ENCODE measurements at regions not wholly inside any gene's neighbourhood (a gene's known extent, or its start where the extent isn't known, plus 50 kb on each side); places are given as distances from the start of the nearest gene placed in this dataset.

- DNase-seq, result no peak
- ChIA-PET CTCF (ENCODE audit: partially characterized antibody) (no interaction called here), POLR2A (ENCODE audit: partially characterized antibody) (no interaction called here)
- H3K27ac Mint-ChIP-seq, result no peak overlapping the region
- no peak overlapping the region for H3K4me3 ChIP-seq (ENCODE audit: low read length in 2 of 2)
- no peaks in the 10 kb centered on the region for H3K27me3 ChIP-seq (ENCODE audit: insufficient read depth, low read length)
- no peaks in the 10 kb centered on the region for H3K4me1 ChIP-seq (ENCODE audit: insufficient read depth, low read length)
- H3K9me3 Mint-ChIP-seq, result peaks cover 0 to 2% (median 0%) of the 10 kb centered on the region in 8 donors
- H3K4me1 Mint-ChIP-seq, result no peaks in the 10 kb centered on the region
- no peaks in the 10 kb centered on the region for H3K27me3 Mint-ChIP-seq
- H3K36me3 Mint-ChIP-seq, result no peaks in the 10 kb centered on the region
- intact Hi-C loops (cut with micrococcal nuclease), result no loop called here
- H3K27ac ChIP-seq (ENCODE audit: low read depth, low read length), result no peak overlapping the region
- no peaks in the 10 kb centered on the region for H3K9me3 ChIP-seq (ENCODE audit: control insufficient read depth in 1 of 2, low read length in 2 of 2)
- H3K36me3 ChIP-seq (ENCODE audit: insufficient read depth, low read length), result no peaks in the 10 kb centered on the region
- no peak overlapping the region for H3K4me3 Mint-ChIP-seq
These were observed 693.2 kb upstream of the RIOK2 start for GRCh38 chr5:97876272-97876671.

DNA sequence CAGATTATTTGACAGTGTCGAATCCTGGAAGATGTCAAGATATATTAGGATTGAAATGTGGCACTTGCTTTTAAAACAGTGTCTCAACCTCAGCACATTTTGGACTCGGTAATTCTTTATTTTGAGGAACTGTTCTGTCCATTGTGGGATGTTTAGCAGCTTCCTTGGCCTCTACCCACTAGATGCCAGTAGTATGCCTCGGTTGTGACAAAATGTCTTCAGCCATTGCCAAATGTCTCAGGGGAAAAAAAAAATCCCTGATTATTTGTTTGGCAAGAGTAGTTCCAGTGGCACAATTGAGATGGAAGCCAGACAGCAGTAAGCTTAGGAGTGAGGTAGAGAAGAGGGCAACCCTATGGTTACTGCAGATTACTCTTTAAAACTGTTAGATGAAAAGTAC is 694.5 kb upstream of the RIOK2 start:
- no peak overlapping the region for H3K4me3 ChIP-seq (ENCODE audit: low read length in 2 of 2)
- Mint-ChIP-seq H3K9me3 (no peaks in the 10 kb centered on the region), H3K4me3 (no peak overlapping the region), H3K27me3 (no peaks in the 10 kb centered on the region), H3K27ac (no peak overlapping the region), H3K36me3 (no peaks in the 10 kb centered on the region), H3K4me1 (no peaks in the 10 kb centered on the region)
- H3K27me3 ChIP-seq (ENCODE audit: insufficient read depth, low read length), result no peaks in the 10 kb centered on the region
- no peaks in the 10 kb centered on the region for H3K9me3 ChIP-seq (ENCODE audit: control insufficient read depth in 1 of 2, low read length in 2 of 2)
- ChIA-PET POLR2A (ENCODE audit: partially characterized antibody) (no interaction called here), CTCF (ENCODE audit: partially characterized antibody) (interaction anchor here (1.4 kb wide), 1 partner anchor 14 kb away, joined by 3 read pairs; no protein-coding TSS in a partner anchor)
- H3K4me1 ChIP-seq (ENCODE audit: insufficient read depth, low read length), result no peaks in the 10 kb centered on the region
- no peak for DNase-seq
- no peak overlapping the region for H3K27ac ChIP-seq (ENCODE audit: low read depth, low read length)
- no peaks in the 10 kb centered on the region for H3K36me3 ChIP-seq (ENCODE audit: insufficient read depth, low read length)
- intact Hi-C loops (cut with micrococcal nuclease), result no loop called here

- H3K4me1 ChIP-seq (ENCODE audit: insufficient read depth, low read length), result no peaks in the 10 kb centered on the region
- H3K4me3 ChIP-seq (ENCODE audit: low read length in 2 of 2), result no peak overlapping the region
- POLR2A ChIA-PET (ENCODE audit: partially characterized antibody), result no interaction called here
- no peaks in the 10 kb centered on the region for H3K36me3 ChIP-seq (ENCODE audit: insufficient read depth, low read length)
- intact Hi-C loops (cut with micrococcal nuclease), result no loop called here
- no peaks in the 10 kb centered on the region for H3K9me3 ChIP-seq (ENCODE audit: control insufficient read depth in 1 of 2, low read length in 2 of 2)
- H3K27ac ChIP-seq (ENCODE audit: low read depth, low read length), result no peak overlapping the region
- Mint-ChIP-seq H3K27me3 (no peaks in the 10 kb centered on the region), H3K36me3 (no peaks in the 10 kb centered on the region), H3K27ac (no peak overlapping the region), H3K9me3 (peaks cover 0 to 7% (median 0%) of the 10 kb centered on the region in 8 donors), H3K4me3 (no peak overlapping the region), H3K4me1 (no peaks in the 10 kb centered on the region)
- CTCF ChIA-PET (ENCODE audit: partially characterized antibody), result no interaction called here
- no peak for DNase-seq
- no peaks in the 10 kb centered on the region for H3K27me3 ChIP-seq (ENCODE audit: insufficient read depth, low read length)
These were observed 705.4 kb upstream of the RIOK2 start for GRCh38 chr5:97888439-97888838.

DNA sequence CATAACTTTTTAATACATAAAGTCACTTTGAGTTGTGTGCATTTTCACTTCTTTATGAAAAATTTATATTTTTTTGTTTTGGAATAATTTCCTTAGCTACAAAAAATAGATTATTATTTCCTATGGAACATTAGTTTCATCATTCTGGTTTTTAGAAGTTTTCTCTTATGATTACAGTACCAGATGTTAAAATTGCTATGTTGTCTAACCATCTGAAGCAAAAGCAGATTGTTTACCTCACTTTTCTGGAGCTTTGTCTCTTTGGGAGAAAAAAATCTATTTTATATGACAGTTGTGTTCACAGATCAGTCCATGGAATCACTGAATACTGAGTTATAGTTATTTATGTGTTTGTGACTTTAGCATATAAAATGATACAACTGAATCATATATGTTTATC is 708.9 kb upstream of the RIOK2 start:
- Mint-ChIP-seq H3K9me3 (peaks cover 0 to 8% (median 0%) of the 10 kb centered on the region in 8 donors), H3K4me3 (no peak overlapping the region), H3K36me3 (no peaks in the 10 kb centered on the region), H3K27me3 (no peaks in the 10 kb centered on the region), H3K4me1 (no peaks in the 10 kb centered on the region), H3K27ac (no peak overlapping the region)
- Histone ChIP-seq H3K27ac (ENCODE audit: low read depth, low read length) (no peak overlapping the region), H3K9me3 (ENCODE audit: control insufficient read depth in 1 of 2, low read length in 2 of 2) (no peaks in the 10 kb centered on the region), H3K27me3 (ENCODE audit: insufficient read depth, low read length) (no peaks in the 10 kb centered on the region), H3K36me3 (ENCODE audit: insufficient read depth, low read length) (no peaks in the 10 kb centered on the region), H3K4me3 (ENCODE audit: low read length in 2 of 2) (no peak overlapping the region), H3K4me1 (ENCODE audit: insufficient read depth, low read length) (no peaks in the 10 kb centered on the region)
- DNase-seq, result no peak
- intact Hi-C loops (cut with micrococcal nuclease), result no loop called here
- ChIA-PET CTCF (ENCODE audit: partially characterized antibody) (no interaction called here), POLR2A (ENCODE audit: partially characterized antibody) (no interaction called here)

GRCh38 chr5:97903742-97904141 is 720.7 kb upstream of the RIOK2 start:
- ChIA-PET POLR2A (ENCODE audit: partially characterized antibody) (no interaction called here), CTCF (ENCODE audit: partially characterized antibody) (no interaction called here)
- intact Hi-C loops (cut with micrococcal nuclease), result no loop called here
- no peaks in the 10 kb centered on the region for H3K36me3 ChIP-seq (ENCODE audit: insufficient read depth, low read length)
- H3K9me3 Mint-ChIP-seq, result peaks cover 0 to 31% (median 13%) of the 10 kb centered on the region in 8 donors
- H3K4me1 Mint-ChIP-seq, result no peaks in the 10 kb centered on the region
- no peak overlapping the region for H3K27ac ChIP-seq (ENCODE audit: low read depth, low read length)
- no peak overlapping the region for H3K4me3 ChIP-seq (ENCODE audit: low read length in 2 of 2)
- H3K9me3 ChIP-seq (ENCODE audit: control insufficient read depth in 1 of 2, low read length in 2 of 2), result no peaks in the 10 kb centered on the region
- DNase-seq, result no peak
- H3K27me3 ChIP-seq (ENCODE audit: insufficient read depth, low read length), result no peaks in the 10 kb centered on the region
- H3K36me3 Mint-ChIP-seq, result no peaks in the 10 kb centered on the region
- no peaks in the 10 kb centered on the region for H3K27me3 Mint-ChIP-seq
- peak overlapping the region in 1 of 7 donors; percentile 25 for H3K27ac Mint-ChIP-seq
- H3K4me1 ChIP-seq (ENCODE audit: insufficient read depth, low read length), result no peaks in the 10 kb centered on the region
- H3K4me3 Mint-ChIP-seq, result no peak overlapping the region

DNA sequence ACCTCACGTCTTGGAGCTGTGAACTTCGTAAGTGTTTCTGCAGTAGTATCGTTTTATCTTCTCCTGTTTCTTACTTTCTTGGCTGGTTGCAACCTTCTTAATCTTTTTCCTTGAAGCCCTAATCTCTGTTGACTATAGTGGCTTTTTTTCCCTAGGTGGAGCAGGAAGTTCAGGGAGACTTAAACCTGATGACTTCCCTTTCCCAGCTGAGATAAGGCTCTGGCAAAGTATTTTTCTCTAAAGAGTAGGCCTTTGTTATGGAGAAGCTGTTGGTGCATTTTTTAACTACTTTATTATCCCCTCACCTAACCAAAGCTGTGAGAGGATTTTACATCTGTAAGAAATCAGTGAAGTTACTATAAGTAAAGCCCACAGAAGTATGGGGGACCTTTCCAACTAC is 723.1 kb upstream of the RIOK2 start:
- Mint-ChIP-seq H3K9me3 (peaks cover 0 to 23% (median 14%) of the 10 kb centered on the region in 8 donors), H3K27ac (no peak overlapping the region), H3K36me3 (no peaks in the 10 kb centered on the region), H3K4me1 (no peaks in the 10 kb centered on the region), H3K4me3 (no peak overlapping the region), H3K27me3 (no peaks in the 10 kb centered on the region)
- intact Hi-C loops (cut with micrococcal nuclease), result no loop called here
- H3K9me3 ChIP-seq (ENCODE audit: control insufficient read depth in 1 of 2, low read length in 2 of 2), result no peaks in the 10 kb centered on the region
- POLR2A ChIA-PET (ENCODE audit: partially characterized antibody), result no interaction called here
- no peaks in the 10 kb centered on the region for H3K36me3 ChIP-seq (ENCODE audit: insufficient read depth, low read length)
- CTCF ChIA-PET (ENCODE audit: partially characterized antibody), result no interaction called here
- DNase-seq, result no peak
- no peaks in the 10 kb centered on the region for H3K27me3 ChIP-seq (ENCODE audit: insufficient read depth, low read length)
- H3K4me1 ChIP-seq (ENCODE audit: insufficient read depth, low read length), result no peaks in the 10 kb centered on the region
- no peak overlapping the region for H3K4me3 ChIP-seq (ENCODE audit: low read length in 2 of 2)
- H3K27ac ChIP-seq (ENCODE audit: low read depth, low read length), result no peak overlapping the region

DNA sequence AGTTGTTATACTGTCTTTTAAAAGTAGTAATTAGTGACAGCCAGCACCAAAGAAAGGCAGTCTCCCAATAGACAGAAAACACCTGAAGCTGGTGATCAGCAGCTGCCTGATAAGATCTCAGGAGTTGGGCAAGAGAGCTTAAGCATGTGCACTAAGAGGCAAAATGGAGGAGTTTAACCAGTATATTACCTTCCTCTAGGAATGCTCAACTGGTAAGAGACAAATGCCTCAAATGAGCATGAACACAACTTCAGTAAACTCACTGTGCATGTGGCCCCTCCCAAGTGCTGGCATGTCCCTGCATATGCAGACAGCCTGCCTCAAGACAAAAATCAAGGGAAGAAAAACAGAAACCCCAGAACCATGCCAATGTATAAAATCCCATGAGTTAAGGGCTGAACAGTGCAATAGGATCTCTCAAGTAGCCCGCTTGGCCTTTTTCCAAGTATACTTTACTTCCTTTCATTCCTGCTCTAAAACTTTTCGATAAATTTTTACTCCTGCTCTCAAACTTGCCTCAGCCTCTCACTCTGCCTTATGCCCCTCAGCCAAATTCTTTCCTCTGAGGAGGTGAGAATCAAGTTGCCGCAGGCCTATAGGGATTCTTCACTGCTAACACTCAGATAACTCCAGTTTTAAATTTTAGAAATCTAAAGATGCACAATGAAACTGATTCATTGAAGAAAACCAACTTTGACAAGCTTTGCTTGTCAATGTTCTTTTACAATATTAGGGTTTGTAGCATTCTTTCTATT is 724.8 kb upstream of the RIOK2 start:
- Histone ChIP-seq H3K4me3 (ENCODE audit: low read length in 2 of 2) (no peak overlapping the region), H3K9me3 (ENCODE audit: control insufficient read depth in 1 of 2, low read length in 2 of 2) (no peaks in the 10 kb centered on the region), H3K27ac (ENCODE audit: low read depth, low read length) (no peak overlapping the region), H3K27me3 (ENCODE audit: insufficient read depth, low read length) (no peaks in the 10 kb centered on the region), H3K4me1 (ENCODE audit: insufficient read depth, low read length) (no peaks in the 10 kb centered on the region), H3K36me3 (ENCODE audit: insufficient read depth, low read length) (no peaks in the 10 kb centered on the region)
- CTCF ChIA-PET (ENCODE audit: partially characterized antibody), result no interaction called here
- no peak for DNase-seq
- Mint-ChIP-seq H3K27me3 (no peaks in the 10 kb centered on the region), H3K4me1 (no peaks in the 10 kb centered on the region), H3K27ac (no peak overlapping the region), H3K36me3 (no peaks in the 10 kb centered on the region), H3K4me3 (no peak overlapping the region), H3K9me3 (peaks cover 0 to 21% (median 11%) of the 10 kb centered on the region in 8 donors)
- intact Hi-C loops (cut with micrococcal nuclease), result no loop called here
- POLR2A ChIA-PET (ENCODE audit: partially characterized antibody), result no interaction called here

DNA sequence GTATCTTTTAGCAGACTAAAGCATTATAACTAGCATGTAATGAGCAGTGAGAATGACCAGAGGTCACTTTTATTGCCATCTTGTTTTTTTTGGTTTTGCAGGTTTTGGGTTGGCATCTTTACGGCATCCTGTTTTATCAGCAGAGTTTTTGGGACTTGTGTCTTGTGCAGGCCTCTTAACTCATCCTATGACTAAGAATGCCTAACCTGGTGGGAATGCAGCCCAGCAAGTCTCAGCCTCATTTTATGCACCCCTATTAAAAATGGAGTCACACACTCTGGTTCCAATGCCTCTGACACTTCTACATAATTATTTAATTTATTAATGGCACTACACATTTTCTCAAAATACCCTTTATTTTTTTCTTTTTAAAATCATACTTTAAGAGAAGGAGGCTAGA is 726.5 kb upstream of the RIOK2 start:
- Histone ChIP-seq H3K27me3 (ENCODE audit: insufficient read depth, low read length) (no peaks in the 10 kb centered on the region), H3K36me3 (ENCODE audit: insufficient read depth, low read length) (no peaks in the 10 kb centered on the region), H3K27ac (ENCODE audit: low read depth, low read length) (no peak overlapping the region), H3K9me3 (ENCODE audit: control insufficient read depth in 1 of 2, low read length in 2 of 2) (no peaks in the 10 kb centered on the region), H3K4me1 (ENCODE audit: insufficient read depth, low read length) (no peaks in the 10 kb centered on the region), H3K4me3 (ENCODE audit: low read length in 2 of 2) (no peak overlapping the region)
- DNase-seq, result no peak
- intact Hi-C loops (cut with micrococcal nuclease), result no loop called here
- Mint-ChIP-seq H3K9me3 (peaks cover 0 to 7% (median under 1%) of the 10 kb centered on the region in 8 donors), H3K4me1 (no peaks in the 10 kb centered on the region), H3K27ac (peak overlapping the region in 1 of 7 donors; percentile 47), H3K27me3 (no peaks in the 10 kb centered on the region), H3K36me3 (no peaks in the 10 kb centered on the region), H3K4me3 (no peak overlapping the region)
- ChIA-PET CTCF (ENCODE audit: partially characterized antibody) (no interaction called here), POLR2A (ENCODE audit: partially characterized antibody) (no interaction called here)
